Neural cell (in vitro differentiated cells): ENCODE measurements at regions not wholly inside any gene's neighbourhood (a gene's known extent, or its start where the extent isn't known, plus 50 kb on each side); places are given as distances from the start of the nearest gene placed in this dataset.

Experiments
- CTCF ChIP-seq: fragments of 450-650 bp; IDR thresholded peaks from 2 replicates; pipeline ENCODE4 v1.5.1; 2014; ENCODE audit warnings: antibody characterized with exemption, mild to moderate bottlenecking, moderate library complexity; ENCODE audit not compliant: poor library complexity, severe bottlenecking
- EZH2 ChIP-seq: fragments of 200-600, 300-800 bp; shearing (Covaris generic), sonication (generic); IDR thresholded peaks from 2 replicates; pipeline ENCODE4 v1.6.1; 2014; ENCODE audit warnings: antibody characterized with exemption, low read length, borderline replicate concordance, mild to moderate bottlenecking; ENCODE audit not compliant: insufficient read depth, poor library complexity, severe bottlenecking
- MXI1 ChIP-seq: fragments of 450-650 bp; conservative IDR thresholded peaks from 2 replicates; pipeline ENCODE4 v1.6.1; 2014; ENCODE audit warnings: antibody characterized with exemption, mild to moderate bottlenecking; ENCODE audit not compliant: poor library complexity, severe bottlenecking
- POLR2AphosphoS5 ChIP-seq: IDR thresholded peaks from 2 replicates; pipeline ENCODE4 v1.6.1; 2012
- RAD21 ChIP-seq: fragments of 450-650 bp; conservative IDR thresholded peaks from 2 replicates; pipeline ENCODE4 v1.6.1; 2014; ENCODE audit warnings: antibody characterized with exemption, mild to moderate bottlenecking, moderate library complexity
- REST ChIP-seq: IDR thresholded peaks from 2 replicates; pipeline ENCODE4 v1.6.1; 2012; ENCODE audit warnings: borderline replicate concordance
- TAF1 ChIP-seq: IDR thresholded peaks from 2 replicates; pipeline ENCODE4 v1.6.1; 2012; ENCODE audit warnings: low read depth

- no peak for TF ChIP-seq EZH2
- TF ChIP-seq CTCF = no peak
- TF ChIP-seq REST = no peak
- no peak for TF ChIP-seq TAF1
- TF ChIP-seq MXI1 = no peak
- TF ChIP-seq RAD21 = no peak
- no peak for TF ChIP-seq POLR2AphosphoS5
Observed at GRCh38 chr22:23511627-23512347, 68.3 kb downstream of the IGLL1 start.
